ENCODE measurements at regions not wholly inside any gene's neighbourhood (a gene's known extent, or its start where the extent isn't known, plus 50 kb on each side); places are given as distances from the start of the nearest gene placed in this dataset.
"Not testable (repeated sequence)": the region's sequence is repeated elsewhere in the genome, so short reads cannot be mapped to it uniquely, and the experiment has no call there.

- Mint-ChIP-seq H3K9me3 (peaks cover 12% of the 10 kb centered on the region), H3K27me3 (ENCODE audit: insufficient read depth) (peaks cover 11% of the 10 kb centered on the region), H3K36me3 (ENCODE audit: low read depth) (no peaks in the 10 kb centered on the region), H3K27ac (no peak overlapping the region), H3K4me1 (ENCODE audit: low read depth) (no peaks in the 10 kb centered on the region), H3K4me3 (no peak overlapping the region)
- no peak for DNase-seq
- TF ChIP-seq CTCF (IDR thresholded peaks at IDR 0.05), result no peak
Observed at GRCh38 chr5:127170918-127171600, 97.8 kb upstream of the C5orf63 start.

- H3K27me3 Mint-ChIP-seq (ENCODE audit: insufficient read depth), result no peaks in the 10 kb centered on the region; the same call in none of the 2 replicates
- no peak for DNase-seq
- no peaks in the 10 kb centered on the region for H3K4me1 Mint-ChIP-seq (ENCODE audit: low read depth)
- H3K27ac Mint-ChIP-seq, result no peak overlapping the region
- TF ChIP-seq CTCF (IDR thresholded peaks at IDR 0.05), result no peak
- peaks cover 12% of the 10 kb centered on the region for H3K9me3 Mint-ChIP-seq
- H3K36me3 Mint-ChIP-seq (ENCODE audit: low read depth), result no peaks in the 10 kb centered on the region
- H3K4me3 Mint-ChIP-seq, result no peak overlapping the region
Observed at GRCh38 chr5:127176769-127177168, 103.5 kb upstream of the C5orf63 start.

- not testable (repeated sequence) for H3K27ac Mint-ChIP-seq, H3K4me3 Mint-ChIP-seq, DNase-seq
Observed at GRCh38 chr5:127182631-127183030, 108.0 kb upstream of the MEGF10 start.

GRCh38 chr5:127183332-127183731 is 107.3 kb upstream of the MEGF10 start:
- H3K27me3 Mint-ChIP-seq (ENCODE audit: insufficient read depth), result peaks cover 8% of the 10 kb centered on the region
- H3K4me3 Mint-ChIP-seq, result no peak overlapping the region
- no peak for DNase-seq
- H3K36me3 Mint-ChIP-seq (ENCODE audit: low read depth), result no peaks in the 10 kb centered on the region
- peaks cover 5% of the 10 kb centered on the region; the same call in 1 of the 2 replicates for H3K9me3 Mint-ChIP-seq
- H3K4me1 Mint-ChIP-seq (ENCODE audit: low read depth), result no peaks in the 10 kb centered on the region
- TF ChIP-seq CTCF (IDR thresholded peaks at IDR 0.05), result no peak
- no peak overlapping the region for H3K27ac Mint-ChIP-seq

More at GRCh38 chr5:127182631-127183030, 108.0 kb upstream of the MEGF10 start:
- H3K4me1 Mint-ChIP-seq (ENCODE audit: low read depth); H3K27me3 Mint-ChIP-seq (ENCODE audit: insufficient read depth); H3K36me3 Mint-ChIP-seq (ENCODE audit: low read depth); H3K9me3 Mint-ChIP-seq: not testable (repeated sequence)

- Mint-ChIP-seq H3K27ac (no peak overlapping the region), H3K9me3 (peaks cover 5% of the 10 kb centered on the region; the same call in 1 of the 2 replicates), H3K27me3 (ENCODE audit: insufficient read depth) (peaks cover 8% of the 10 kb centered on the region), H3K36me3 (ENCODE audit: low read depth) (no peaks in the 10 kb centered on the region), H3K4me1 (ENCODE audit: low read depth) (no peaks in the 10 kb centered on the region), H3K4me3 (no peak overlapping the region)
- DNase-seq, result no peak
- no peak for TF ChIP-seq CTCF (IDR thresholded peaks at IDR 0.05)
Observed at GRCh38 chr5:127184851-127185250, 105.7 kb upstream of the MEGF10 start.

- no peak overlapping the region for H3K27ac Mint-ChIP-seq
- no peak overlapping the region for H3K4me3 Mint-ChIP-seq
- no peaks in the 10 kb centered on the region for H3K36me3 Mint-ChIP-seq (ENCODE audit: low read depth)
- H3K4me1 Mint-ChIP-seq (ENCODE audit: low read depth), result no peaks in the 10 kb centered on the region
- TF ChIP-seq CTCF (IDR thresholded peaks at IDR 0.05), result no peak
- H3K9me3 Mint-ChIP-seq, result peaks cover 5% of the 10 kb centered on the region; the same call in 1 of the 2 replicates
- peaks cover 13% of the 10 kb centered on the region for H3K27me3 Mint-ChIP-seq (ENCODE audit: insufficient read depth)
- DNase-seq, result no peak
Observed at GRCh38 chr5:127186657-127187056, 103.9 kb upstream of the MEGF10 start.

All from HFFc6 (cell line).